Stimulated activated effector memory CD8-positive, alpha-beta T cell treated with anti-CD3 and anti-CD28 coated beads, Interleukin-12 subunit alpha, Interleukin-12 subunit beta, amount 100 ng/mL, for 72 hours (primary cell): ENCODE measurements at regions not wholly inside any gene's neighbourhood (a gene's known extent, or its start where the extent isn't known, plus 50 kb on each side); places are given as distances from the start of the nearest gene placed in this dataset.
A peak's percentile ranks its signal among the peaks of the same experiment; 100 is the strongest.
"Not testable (repeated sequence)": the region's sequence is repeated elsewhere in the genome, so short reads cannot be mapped to it uniquely, and the experiment has no call there.

Experiments
- ATAC-seq: fragments of 150-1000 bp; cut with Tn5 transposase; 2 replicates; pipeline ENCODE4 v1.10.0; 2021
- DNase-seq, 2 donors: peaks; one replicate each; pipeline ENCODE4 v3.0.0; 2021 to 2022; ENCODE audit warnings: low spot score in 2 of 2
- H3K27ac Mint-ChIP-seq: one replicate; pipeline ENCODE4 v1.8.0; 2022; ENCODE audit warnings: mild to moderate bottlenecking, mixed read lengths
- H3K36me3 Mint-ChIP-seq: one replicate; pipeline ENCODE4 v1.8.0; 2022; ENCODE audit warnings: mild to moderate bottlenecking, mixed read lengths
- H3K4me1 Mint-ChIP-seq: one replicate; pipeline ENCODE4 v1.8.0; 2022; ENCODE audit warnings: mixed read lengths
- H3K4me3 Mint-ChIP-seq: one replicate; pipeline ENCODE4 v1.8.0; 2022; ENCODE audit warnings: mild to moderate bottlenecking, mixed read lengths
- H3K9me3 Mint-ChIP-seq: one replicate; pipeline ENCODE4 v1.8.0; 2022; ENCODE audit warnings: mixed read lengths

DNA sequence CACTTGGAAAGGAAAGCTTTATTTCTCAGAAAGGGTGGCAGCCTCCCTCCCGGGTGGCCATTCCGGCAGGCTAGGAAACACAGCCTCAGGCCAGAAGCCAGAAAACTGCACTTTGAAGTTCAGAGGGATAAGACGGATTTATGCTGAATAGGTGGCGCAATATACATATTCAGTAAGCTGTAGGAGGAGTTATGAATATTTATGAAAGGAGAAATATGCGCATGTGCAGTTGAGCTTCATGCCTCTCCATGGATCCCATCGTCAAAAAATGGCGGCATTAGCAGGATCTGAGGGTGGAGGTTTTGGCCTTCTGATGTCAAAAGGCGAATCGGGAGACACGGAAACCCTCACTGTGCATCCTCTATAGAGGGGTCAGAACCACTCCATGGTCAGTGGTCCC is 82.3 kb downstream of the KATNIP start:
- no peaks in the 10 kb centered on the region for H3K36me3 Mint-ChIP-seq
- ATAC-seq: no peak
- H3K9me3 Mint-ChIP-seq: no peaks in the 10 kb centered on the region
- H3K4me3 Mint-ChIP-seq: no peak overlapping the region
- no peak overlapping the region for H3K27ac Mint-ChIP-seq
- H3K4me1 Mint-ChIP-seq: peaks cover 9% of the 10 kb centered on the region
- no peak for DNase-seq

GRCh38 chr16:27633221-27633620 is 83.3 kb downstream of the KATNIP start:
- H3K4me1 Mint-ChIP-seq: peaks cover 12% of the 10 kb centered on the region
- ATAC-seq (no peak), DNase-seq (no peak)
- H3K4me3 Mint-ChIP-seq: no peak overlapping the region
- no peaks in the 10 kb centered on the region for H3K9me3 Mint-ChIP-seq
- H3K36me3 Mint-ChIP-seq: no peaks in the 10 kb centered on the region
- H3K27ac Mint-ChIP-seq: no peak overlapping the region

GRCh38 chr16:27633721-27634120 is 83.8 kb downstream of the KATNIP start:
- H3K4me3 Mint-ChIP-seq: no peak overlapping the region
- H3K9me3 Mint-ChIP-seq: no peaks in the 10 kb centered on the region
- DNase-seq (no peak), ATAC-seq (no peak)
- H3K4me1 Mint-ChIP-seq: peaks cover 12% of the 10 kb centered on the region
- H3K27ac Mint-ChIP-seq: no peak overlapping the region
- H3K36me3 Mint-ChIP-seq: no peaks in the 10 kb centered on the region

GRCh38 chr16:27634779-27635178 is 84.8 kb downstream of the KATNIP start:
- Mint-ChIP-seq H3K4me1 (peaks cover 12% of the 10 kb centered on the region), H3K9me3 (no peaks in the 10 kb centered on the region), H3K27ac (peak overlapping the region; percentile 23), H3K4me3 (no peak overlapping the region), H3K36me3 (no peaks in the 10 kb centered on the region)
- ATAC-seq (no peak), DNase-seq (no peak)

DNA sequence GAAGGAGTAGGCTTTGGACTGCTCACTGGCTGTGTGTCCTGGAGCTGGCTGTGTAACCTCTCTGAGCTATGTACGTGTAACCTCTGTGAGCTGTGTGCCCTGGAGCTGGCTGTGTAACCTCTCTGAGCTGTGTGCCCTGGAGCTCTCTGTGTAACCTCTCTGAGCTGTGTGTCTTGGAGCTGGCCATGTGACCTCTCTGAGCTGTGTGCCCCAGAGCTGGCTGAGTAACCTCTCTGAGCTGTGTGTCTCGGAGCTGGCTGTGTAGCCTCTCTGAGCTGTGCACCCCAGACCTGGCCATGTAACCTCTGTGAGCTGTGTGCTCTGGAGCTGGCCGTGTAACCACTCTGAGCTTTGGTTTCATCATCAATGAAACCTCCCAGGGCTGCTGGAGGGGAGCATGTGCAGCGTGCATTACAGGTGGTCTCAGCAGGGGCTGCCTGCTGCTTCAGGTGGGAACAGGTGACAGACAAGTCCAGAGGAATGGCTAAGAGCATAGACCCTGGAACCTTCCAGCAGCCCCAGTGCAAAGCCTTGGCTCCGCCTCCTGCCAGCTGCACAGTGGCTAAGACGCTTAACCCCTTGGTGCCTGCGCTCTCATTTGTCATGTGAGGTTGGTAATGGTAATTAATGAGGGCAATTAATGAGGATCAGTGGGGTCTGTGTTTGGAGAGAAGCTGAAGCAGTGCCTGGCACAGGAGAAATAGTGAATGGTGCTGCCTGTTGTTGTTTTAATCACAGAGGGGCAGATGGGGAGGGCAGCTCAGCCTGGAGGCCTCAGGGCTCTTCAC is 86.7 kb downstream of the KATNIP start:
- DNase-seq (no peak), ATAC-seq (no peak)
- H3K36me3 Mint-ChIP-seq: no peaks in the 10 kb centered on the region
- H3K4me3 Mint-ChIP-seq: no peak overlapping the region
- peaks cover 12% of the 10 kb centered on the region for H3K4me1 Mint-ChIP-seq
- H3K27ac Mint-ChIP-seq: peak overlapping the region; percentile 48
- H3K9me3 Mint-ChIP-seq: no peaks in the 10 kb centered on the region

- no peak overlapping the region for H3K27ac Mint-ChIP-seq
- DNase-seq (no peak), ATAC-seq (no peak)
- H3K36me3 Mint-ChIP-seq: no peaks in the 10 kb centered on the region
- H3K9me3 Mint-ChIP-seq: no peaks in the 10 kb centered on the region
- H3K4me1 Mint-ChIP-seq: peaks cover 12% of the 10 kb centered on the region
- no peak overlapping the region for H3K4me3 Mint-ChIP-seq
Observed at GRCh38 chr16:27638833-27639560, 89.1 kb downstream of the KATNIP start.

DNA sequence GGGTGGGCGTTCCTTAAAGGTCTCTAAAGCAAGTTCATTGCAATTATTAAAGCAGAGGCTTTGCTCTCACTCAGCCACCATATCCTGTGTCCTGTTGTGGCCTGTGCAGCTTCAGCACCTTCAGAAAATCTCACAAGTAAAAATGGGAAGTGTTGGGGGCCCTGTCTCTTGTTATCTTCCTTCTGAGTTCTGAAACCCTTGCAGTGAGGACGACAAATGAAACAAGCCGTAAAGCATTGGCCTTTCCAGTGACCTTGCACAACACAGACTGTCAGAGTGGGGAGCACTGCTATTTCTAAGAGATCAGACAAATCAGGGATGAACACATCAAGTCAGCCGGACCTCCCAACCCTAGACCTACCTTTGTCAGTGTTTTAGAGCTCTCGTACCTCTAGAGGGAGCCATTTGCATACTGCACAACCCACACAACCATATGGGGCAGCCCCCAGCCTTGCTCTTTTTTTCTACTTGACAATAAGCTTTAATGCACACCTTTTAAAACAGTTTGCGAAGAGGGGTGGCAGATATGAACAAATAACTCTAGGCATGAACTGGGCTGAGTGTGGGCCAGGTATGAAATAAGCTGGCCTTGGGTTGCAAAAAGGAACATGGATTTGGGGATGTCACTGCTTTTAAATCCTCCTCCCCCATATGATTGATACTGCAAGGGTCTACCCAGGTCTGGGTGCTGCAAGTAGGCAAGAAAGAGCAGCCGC is 89.8 kb downstream of the KATNIP start:
- H3K9me3 Mint-ChIP-seq: no peaks in the 10 kb centered on the region
- H3K4me3 Mint-ChIP-seq: no peak overlapping the region
- H3K27ac Mint-ChIP-seq: no peak overlapping the region
- H3K36me3 Mint-ChIP-seq: no peaks in the 10 kb centered on the region
- ATAC-seq (peak; percentile 59), DNase-seq (no peak)
- H3K4me1 Mint-ChIP-seq: peaks cover 12% of the 10 kb centered on the region

- ATAC-seq (no peak), DNase-seq (no peak)
- Mint-ChIP-seq H3K36me3 (no peaks in the 10 kb centered on the region), H3K27ac (no peak overlapping the region), H3K4me3 (no peak overlapping the region), H3K4me1 (peaks cover 12% of the 10 kb centered on the region), H3K9me3 (no peaks in the 10 kb centered on the region)
Observed at GRCh38 chr16:27640277-27640600, 90.3 kb downstream of the KATNIP start.

DNA sequence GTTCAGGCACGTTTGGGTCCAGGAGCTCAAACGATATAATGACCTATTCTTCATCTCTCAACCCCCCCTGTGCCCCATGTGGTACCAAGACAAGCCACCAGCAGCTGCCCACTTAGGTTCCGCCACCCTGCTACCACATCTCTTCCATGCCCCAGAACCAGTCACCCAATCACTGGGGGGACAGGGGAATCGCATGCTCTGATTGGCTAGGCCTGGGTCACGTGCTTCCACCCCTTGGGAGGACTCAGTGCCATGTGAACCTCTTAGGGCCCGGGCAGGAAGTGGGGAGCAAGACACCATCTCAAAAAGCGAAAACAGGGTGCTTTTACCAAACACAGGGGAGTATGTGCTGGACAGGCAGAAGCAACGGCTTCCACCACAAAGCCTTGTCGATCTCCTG is 91.3 kb downstream of the KATNIP start:
- H3K27ac Mint-ChIP-seq: no peak overlapping the region
- ATAC-seq (no peak), DNase-seq (no peak)
- H3K9me3 Mint-ChIP-seq: no peaks in the 10 kb centered on the region
- H3K4me3 Mint-ChIP-seq: no peak overlapping the region
- peaks cover 7% of the 10 kb centered on the region for H3K4me1 Mint-ChIP-seq
- H3K36me3 Mint-ChIP-seq: no peaks in the 10 kb centered on the region

- H3K27ac Mint-ChIP-seq, DNase-seq, H3K36me3 Mint-ChIP-seq, H3K4me1 Mint-ChIP-seq, H3K4me3 Mint-ChIP-seq, H3K9me3 Mint-ChIP-seq, ATAC-seq: not testable (repeated sequence)
Observed at GRCh38 chr16:27641734-27642415, 91.9 kb downstream of the KATNIP start.

DNA sequence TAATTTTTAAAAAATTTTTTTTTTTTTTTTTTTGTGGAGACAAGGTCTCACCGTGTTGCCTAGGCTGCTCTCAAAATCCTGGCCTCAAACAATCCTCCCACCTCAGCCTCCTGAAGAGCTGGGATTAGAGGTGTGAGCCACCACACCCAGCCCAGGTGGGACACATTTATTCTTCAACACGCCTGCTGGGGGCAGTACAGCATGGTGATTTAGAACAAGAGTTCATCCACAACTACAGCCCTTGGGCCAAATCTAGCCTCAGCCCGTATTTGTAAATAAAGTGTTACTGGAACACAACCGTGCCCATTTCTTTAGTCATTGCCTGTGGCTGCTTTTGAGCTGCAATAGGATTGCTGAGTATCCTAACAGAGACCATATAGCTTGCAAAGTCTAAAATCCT is 92.8 kb downstream of the KATNIP start:
- H3K4me1 Mint-ChIP-seq: no peaks in the 10 kb centered on the region
- DNase-seq: no peak
- no peak overlapping the region for H3K27ac Mint-ChIP-seq
- no peaks in the 10 kb centered on the region for H3K9me3 Mint-ChIP-seq
- ATAC-seq: no peak
- H3K4me3 Mint-ChIP-seq: no peak overlapping the region
- H3K36me3 Mint-ChIP-seq: no peaks in the 10 kb centered on the region

- no peak overlapping the region for H3K27ac Mint-ChIP-seq
- no peak for ATAC-seq
Observed at GRCh38 chr16:27644165-27644564, 94.2 kb downstream of the KATNIP start.

DNA sequence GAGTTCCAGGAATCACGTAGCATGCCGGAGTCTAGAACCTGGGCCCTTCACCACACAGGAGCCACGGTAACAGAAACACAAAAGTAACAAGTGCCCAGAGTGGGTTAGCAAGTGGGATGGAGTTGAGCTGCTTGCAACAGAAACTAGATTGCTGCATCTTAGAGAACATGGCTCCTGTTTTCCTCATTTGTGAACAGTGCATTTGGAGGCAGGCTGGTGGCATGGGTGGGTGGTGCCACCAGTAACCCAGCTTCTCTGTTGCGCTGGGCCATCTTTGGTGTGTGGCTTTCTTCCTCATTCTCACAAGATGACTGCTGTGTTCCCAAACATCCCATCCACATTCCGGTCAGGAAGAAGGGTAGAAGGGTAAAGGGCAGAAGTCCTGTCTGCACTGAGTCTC is 95.5 kb downstream of the KATNIP start:
- DNase-seq (no peak), ATAC-seq (no peak)
- H3K4me3 Mint-ChIP-seq: no peak overlapping the region
- peak overlapping the region; percentile 30 for H3K27ac Mint-ChIP-seq
- H3K9me3 Mint-ChIP-seq: no peaks in the 10 kb centered on the region
- no peaks in the 10 kb centered on the region for H3K36me3 Mint-ChIP-seq
- H3K4me1 Mint-ChIP-seq: no peaks in the 10 kb centered on the region

More at GRCh38 chr16:27644165-27644564, 94.2 kb downstream of the KATNIP start:
- Mint-ChIP-seq H3K4me1 (no peaks in the 10 kb centered on the region), H3K9me3 (no peaks in the 10 kb centered on the region), H3K36me3 (no peaks in the 10 kb centered on the region), H3K4me3 (no peak overlapping the region)
- DNase-seq: no peak

DNA sequence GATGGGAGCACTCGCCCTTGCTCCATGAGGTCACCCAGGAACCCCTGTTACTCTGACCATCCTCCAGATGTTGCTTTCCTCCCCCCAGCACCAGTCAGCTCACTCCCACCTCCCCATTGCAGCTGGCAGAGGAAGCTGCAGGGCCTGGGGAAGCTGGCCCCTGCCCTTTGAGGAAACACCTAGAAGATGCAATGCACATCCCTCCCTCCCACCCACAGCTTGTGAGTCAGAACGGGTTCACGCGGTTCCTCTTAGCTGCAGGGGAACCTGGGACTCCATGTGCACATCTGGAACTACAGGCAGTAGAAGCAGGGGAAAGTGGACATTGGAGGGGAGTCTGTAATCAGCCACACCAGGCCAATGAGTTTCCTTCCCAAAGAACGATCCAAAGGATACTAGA is 96.9 kb downstream of the KATNIP start:
- H3K4me3 Mint-ChIP-seq: no peak overlapping the region

DNA sequence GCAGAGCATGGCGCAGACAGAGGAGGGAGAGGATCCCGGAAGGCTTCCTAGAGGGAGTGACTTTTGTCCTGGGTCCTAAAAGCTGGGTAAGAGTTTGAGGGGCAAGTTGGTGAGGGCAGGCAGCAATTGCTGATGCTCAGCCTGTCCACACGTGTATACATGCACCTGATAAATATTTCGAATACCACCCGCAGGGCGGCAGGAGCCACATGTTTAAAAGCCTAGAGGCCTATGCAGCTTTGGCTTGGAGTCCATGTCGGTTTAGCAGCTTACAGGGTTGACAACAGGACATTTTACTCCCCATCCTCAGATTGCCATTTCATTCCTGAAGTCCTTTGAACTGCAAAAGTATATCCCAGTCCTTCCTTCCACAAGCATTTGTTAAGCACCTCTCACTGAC is 99.1 kb downstream of the KATNIP start:
- no peak overlapping the region for H3K27ac Mint-ChIP-seq
- DNase-seq (no peak), ATAC-seq (no peak)
- H3K9me3 Mint-ChIP-seq: no peaks in the 10 kb centered on the region
- H3K36me3 Mint-ChIP-seq: no peaks in the 10 kb centered on the region
- no peaks in the 10 kb centered on the region for H3K4me1 Mint-ChIP-seq
- no peak overlapping the region for H3K4me3 Mint-ChIP-seq

More for the DNA sequence above, 96.9 kb downstream of the KATNIP start:
- Mint-ChIP-seq H3K4me1 (no peaks in the 10 kb centered on the region), H3K9me3 (no peaks in the 10 kb centered on the region), H3K27ac (no peak overlapping the region), H3K36me3 (no peaks in the 10 kb centered on the region)
- ATAC-seq (no peak), DNase-seq (no peak)
